ENCODE measurements at regions not wholly inside any gene's neighbourhood (a gene's known extent, or its start where the extent isn't known, plus 50 kb on each side); places are given as distances from the start of the nearest gene placed in this dataset.

- H3K9me3 ChIP-seq (ENCODE audit: control insufficient read depth, low read depth, low read length): no peaks in the 10 kb centered on the region
- H3K4me1 ChIP-seq (ENCODE audit: control insufficient read depth, low read depth, low read length): peaks cover 3% of the 10 kb centered on the region
- no peaks in the 10 kb centered on the region for H3K27me3 ChIP-seq (ENCODE audit: control insufficient read depth, insufficient read depth, low read length)
- no peak overlapping the region for H3K27ac ChIP-seq (ENCODE audit: low read length)
- H3K9ac ChIP-seq (ENCODE audit: low read length): no peak overlapping the region
- no peaks in the 10 kb centered on the region for H3K36me3 ChIP-seq (ENCODE audit: control insufficient read depth, low read depth, low read length)
- H3K4me3 ChIP-seq (ENCODE audit: low read length): no peak overlapping the region
These were observed 908.7 kb downstream of the TTLL7 start for GRCh38 chr1:83090195-83090594.

GRCh38 chr1:83087851-83088250 is 911.1 kb downstream of the TTLL7 start:
- H3K27me3 ChIP-seq (ENCODE audit: control insufficient read depth, insufficient read depth, low read length): no peaks in the 10 kb centered on the region
- no peak overlapping the region for H3K4me3 ChIP-seq (ENCODE audit: low read length)
- H3K36me3 ChIP-seq (ENCODE audit: control insufficient read depth, low read depth, low read length): no peaks in the 10 kb centered on the region
- H3K27ac ChIP-seq (ENCODE audit: low read length): no peak overlapping the region
- no peak overlapping the region for H3K9ac ChIP-seq (ENCODE audit: low read length)
- H3K4me1 ChIP-seq (ENCODE audit: control insufficient read depth, low read depth, low read length): peaks cover 3% of the 10 kb centered on the region
- H3K9me3 ChIP-seq (ENCODE audit: control insufficient read depth, low read depth, low read length): no peaks in the 10 kb centered on the region

- H3K36me3 ChIP-seq (ENCODE audit: control insufficient read depth, low read depth, low read length): no peaks in the 10 kb centered on the region
- H3K9ac ChIP-seq (ENCODE audit: low read length): no peak overlapping the region
- H3K9me3 ChIP-seq (ENCODE audit: control insufficient read depth, low read depth, low read length): no peaks in the 10 kb centered on the region
- peaks cover 3% of the 10 kb centered on the region for H3K4me1 ChIP-seq (ENCODE audit: control insufficient read depth, low read depth, low read length)
- H3K27ac ChIP-seq (ENCODE audit: low read length): no peak overlapping the region
- no peaks in the 10 kb centered on the region for H3K27me3 ChIP-seq (ENCODE audit: control insufficient read depth, insufficient read depth, low read length)
- no peak overlapping the region for H3K4me3 ChIP-seq (ENCODE audit: low read length)
These were observed 911.9 kb downstream of the TTLL7 start for GRCh38 chr1:83086986-83087512.

- Histone ChIP-seq H3K27ac (ENCODE audit: low read length) (no peak overlapping the region), H3K9me3 (ENCODE audit: control insufficient read depth, low read depth, low read length) (no peaks in the 10 kb centered on the region), H3K27me3 (ENCODE audit: control insufficient read depth, insufficient read depth, low read length) (no peaks in the 10 kb centered on the region), H3K9ac (ENCODE audit: low read length) (no peak overlapping the region), H3K36me3 (ENCODE audit: control insufficient read depth, low read depth, low read length) (no peaks in the 10 kb centered on the region), H3K4me3 (ENCODE audit: low read length) (no peak overlapping the region), H3K4me1 (ENCODE audit: control insufficient read depth, low read depth, low read length) (peaks cover 3% of the 10 kb centered on the region)
These were observed 912.6 kb downstream of the TTLL7 start for GRCh38 chr1:83086346-83086745.

GRCh38 chr1:83083589-83084224 is 915.2 kb downstream of the TTLL7 start:
- Histone ChIP-seq H3K27ac (ENCODE audit: low read length) (no peak overlapping the region), H3K4me3 (ENCODE audit: low read length) (no peak overlapping the region), H3K36me3 (ENCODE audit: control insufficient read depth, low read depth, low read length) (no peaks in the 10 kb centered on the region), H3K27me3 (ENCODE audit: control insufficient read depth, insufficient read depth, low read length) (no peaks in the 10 kb centered on the region), H3K4me1 (ENCODE audit: control insufficient read depth, low read depth, low read length) (no peaks in the 10 kb centered on the region), H3K9me3 (ENCODE audit: control insufficient read depth, low read depth, low read length) (no peaks in the 10 kb centered on the region), H3K9ac (ENCODE audit: low read length) (no peak overlapping the region)

- Histone ChIP-seq H3K36me3 (ENCODE audit: control insufficient read depth, low read depth, low read length) (no peaks in the 10 kb centered on the region), H3K9me3 (ENCODE audit: control insufficient read depth, low read depth, low read length) (no peaks in the 10 kb centered on the region), H3K27me3 (ENCODE audit: control insufficient read depth, insufficient read depth, low read length) (no peaks in the 10 kb centered on the region), H3K9ac (ENCODE audit: low read length) (no peak overlapping the region), H3K27ac (ENCODE audit: low read length) (no peak overlapping the region), H3K4me1 (ENCODE audit: control insufficient read depth, low read depth, low read length) (no peaks in the 10 kb centered on the region), H3K4me3 (ENCODE audit: low read length) (no peak overlapping the region)
These were observed 921.5 kb downstream of the TTLL7 start for GRCh38 chr1:83077411-83077810.

GRCh38 chr1:83075107-83075506 is 923.8 kb downstream of the TTLL7 start:
- Histone ChIP-seq H3K36me3 (ENCODE audit: control insufficient read depth, low read depth, low read length) (no peaks in the 10 kb centered on the region), H3K4me3 (ENCODE audit: low read length) (no peak overlapping the region), H3K27me3 (ENCODE audit: control insufficient read depth, insufficient read depth, low read length) (no peaks in the 10 kb centered on the region), H3K4me1 (ENCODE audit: control insufficient read depth, low read depth, low read length) (no peaks in the 10 kb centered on the region), H3K27ac (ENCODE audit: low read length) (no peak overlapping the region), H3K9ac (ENCODE audit: low read length) (no peak overlapping the region), H3K9me3 (ENCODE audit: control insufficient read depth, low read depth, low read length) (no peaks in the 10 kb centered on the region)

- Histone ChIP-seq H3K9ac (ENCODE audit: low read length) (no peak overlapping the region), H3K27ac (ENCODE audit: low read length) (no peak overlapping the region), H3K9me3 (ENCODE audit: control insufficient read depth, low read depth, low read length) (no peaks in the 10 kb centered on the region), H3K36me3 (ENCODE audit: control insufficient read depth, low read depth, low read length) (no peaks in the 10 kb centered on the region), H3K4me1 (ENCODE audit: control insufficient read depth, low read depth, low read length) (no peaks in the 10 kb centered on the region), H3K27me3 (ENCODE audit: control insufficient read depth, insufficient read depth, low read length) (no peaks in the 10 kb centered on the region), H3K4me3 (ENCODE audit: low read length) (no peak overlapping the region)
These were observed 931.0 kb downstream of the TTLL7 start for GRCh38 chr1:83067954-83068353.

GRCh38 chr1:83065952-83066727 is 932.8 kb downstream of the TTLL7 start:
- Histone ChIP-seq H3K27me3 (ENCODE audit: control insufficient read depth, insufficient read depth, low read length) (no peaks in the 10 kb centered on the region), H3K9me3 (ENCODE audit: control insufficient read depth, low read depth, low read length) (no peaks in the 10 kb centered on the region), H3K9ac (ENCODE audit: low read length) (no peak overlapping the region), H3K27ac (ENCODE audit: low read length) (no peak overlapping the region), H3K4me3 (ENCODE audit: low read length) (no peak overlapping the region), H3K36me3 (ENCODE audit: control insufficient read depth, low read depth, low read length) (no peaks in the 10 kb centered on the region), H3K4me1 (ENCODE audit: control insufficient read depth, low read depth, low read length) (no peaks in the 10 kb centered on the region)

- H3K9me3 ChIP-seq (ENCODE audit: control insufficient read depth, low read depth, low read length): no peaks in the 10 kb centered on the region
- no peaks in the 10 kb centered on the region for H3K36me3 ChIP-seq (ENCODE audit: control insufficient read depth, low read depth, low read length)
- no peak overlapping the region for H3K27ac ChIP-seq (ENCODE audit: low read length)
- H3K27me3 ChIP-seq (ENCODE audit: control insufficient read depth, insufficient read depth, low read length): no peaks in the 10 kb centered on the region
- H3K9ac ChIP-seq (ENCODE audit: low read length): no peak overlapping the region
- H3K4me1 ChIP-seq (ENCODE audit: control insufficient read depth, low read depth, low read length): no peaks in the 10 kb centered on the region
- H3K4me3 ChIP-seq (ENCODE audit: low read length): no peak overlapping the region
These were observed 934.2 kb downstream of the TTLL7 start for GRCh38 chr1:83064589-83065242.

GRCh38 chr1:83060651-83061390 is 938.1 kb downstream of the TTLL7 start:
- H3K36me3 ChIP-seq (ENCODE audit: control insufficient read depth, low read depth, low read length): no peaks in the 10 kb centered on the region
- H3K4me1 ChIP-seq (ENCODE audit: control insufficient read depth, low read depth, low read length): no peaks in the 10 kb centered on the region
- H3K9me3 ChIP-seq (ENCODE audit: control insufficient read depth, low read depth, low read length): no peaks in the 10 kb centered on the region
- H3K27ac ChIP-seq (ENCODE audit: low read length): no peak overlapping the region
- no peak overlapping the region for H3K9ac ChIP-seq (ENCODE audit: low read length)
- no peaks in the 10 kb centered on the region for H3K27me3 ChIP-seq (ENCODE audit: control insufficient read depth, insufficient read depth, low read length)
- no peak overlapping the region for H3K4me3 ChIP-seq (ENCODE audit: low read length)
